Body of pancreas (tissue), 4 donors: ENCODE measurements at regions not wholly inside any gene's neighbourhood (a gene's known extent, or its start where the extent isn't known, plus 50 kb on each side); places are given as distances from the start of the nearest gene placed in this dataset.

Source experiments
- POLR2A ChIP-seq, 3 donors: fragments of 450-650 bp; IDR thresholded peaks; one replicate each; pipeline ENCODE4 v1.6.1; 2016; ENCODE audit warnings: antibody characterized with exemption in 3 of 3, mild to moderate bottlenecking in 2 of 3
- TF ChIP-seq, protein P1 (sequence below), 7 experiments: fragments of 450-650 bp in 4 of 7; fragments of 200-600 bp in 3 of 7; sonication (generic) in 3 of 7; IDR thresholded peaks; one replicate each; pipeline ENCODE4 v1.5.1; 2016 to 2019; ENCODE audit warnings: antibody characterized with exemption in 7 of 7

DNA sequence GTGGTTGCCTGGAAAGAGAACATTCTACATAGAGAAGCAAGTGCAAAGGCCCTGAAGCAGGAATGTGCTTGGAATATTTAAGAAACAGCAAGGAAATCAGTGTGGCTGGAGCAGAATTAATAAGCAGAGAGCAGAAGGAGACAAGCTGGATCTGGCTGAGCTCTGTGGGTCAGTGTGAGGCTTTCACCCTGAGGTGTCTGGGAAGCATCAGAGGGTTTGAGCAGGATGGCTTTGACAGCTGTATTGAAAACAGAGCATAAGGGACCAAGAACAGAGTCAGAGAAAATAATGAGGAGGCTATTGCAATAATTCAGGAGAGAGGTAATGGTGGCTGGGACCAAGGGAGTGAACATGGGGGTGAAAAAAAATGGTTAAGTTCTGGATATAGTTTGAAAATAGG is 199.6 kb downstream of the NXPE2 start:
- TF ChIP-seq, protein P1, sequence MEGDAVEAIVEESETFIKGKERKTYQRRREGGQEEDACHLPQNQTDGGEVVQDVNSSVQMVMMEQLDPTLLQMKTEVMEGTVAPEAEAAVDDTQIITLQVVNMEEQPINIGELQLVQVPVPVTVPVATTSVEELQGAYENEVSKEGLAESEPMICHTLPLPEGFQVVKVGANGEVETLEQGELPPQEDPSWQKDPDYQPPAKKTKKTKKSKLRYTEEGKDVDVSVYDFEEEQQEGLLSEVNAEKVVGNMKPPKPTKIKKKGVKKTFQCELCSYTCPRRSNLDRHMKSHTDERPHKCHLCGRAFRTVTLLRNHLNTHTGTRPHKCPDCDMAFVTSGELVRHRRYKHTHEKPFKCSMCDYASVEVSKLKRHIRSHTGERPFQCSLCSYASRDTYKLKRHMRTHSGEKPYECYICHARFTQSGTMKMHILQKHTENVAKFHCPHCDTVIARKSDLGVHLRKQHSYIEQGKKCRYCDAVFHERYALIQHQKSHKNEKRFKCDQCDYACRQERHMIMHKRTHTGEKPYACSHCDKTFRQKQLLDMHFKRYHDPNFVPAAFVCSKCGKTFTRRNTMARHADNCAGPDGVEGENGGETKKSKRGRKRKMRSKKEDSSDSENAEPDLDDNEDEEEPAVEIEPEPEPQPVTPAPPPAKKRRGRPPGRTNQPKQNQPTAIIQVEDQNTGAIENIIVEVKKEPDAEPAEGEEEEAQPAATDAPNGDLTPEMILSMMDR (IDR thresholded peaks at IDR 0.05), result no peak
- TF ChIP-seq POLR2A (IDR thresholded peaks at IDR 0.05), result no peak
